GM12875 (cell line): ENCODE measurements at regions not wholly inside any gene's neighbourhood (a gene's known extent, or its start where the extent isn't known, plus 50 kb on each side); places are given as distances from the start of the nearest gene placed in this dataset.
"Not testable (repeated sequence)": the region's sequence is repeated elsewhere in the genome, so short reads cannot be mapped to it uniquely, and the experiment has no call there.

ENCODE experiments used
- H3K4me3 ChIP-seq: one replicate; pipeline ENCODE4 v1.5.1; 2011; ENCODE audit warnings: low read depth, low read length, control low read depth
- CTCF ChIP-seq: IDR thresholded peaks from 2 replicates; pipeline ENCODE4 v1.5.1; 2011; ENCODE audit warnings: low read depth, mild to moderate bottlenecking, control low read depth, inconsistent platforms, low read length, moderate library complexity, borderline replicate concordance; ENCODE audit not compliant: insufficient read depth

DNA sequence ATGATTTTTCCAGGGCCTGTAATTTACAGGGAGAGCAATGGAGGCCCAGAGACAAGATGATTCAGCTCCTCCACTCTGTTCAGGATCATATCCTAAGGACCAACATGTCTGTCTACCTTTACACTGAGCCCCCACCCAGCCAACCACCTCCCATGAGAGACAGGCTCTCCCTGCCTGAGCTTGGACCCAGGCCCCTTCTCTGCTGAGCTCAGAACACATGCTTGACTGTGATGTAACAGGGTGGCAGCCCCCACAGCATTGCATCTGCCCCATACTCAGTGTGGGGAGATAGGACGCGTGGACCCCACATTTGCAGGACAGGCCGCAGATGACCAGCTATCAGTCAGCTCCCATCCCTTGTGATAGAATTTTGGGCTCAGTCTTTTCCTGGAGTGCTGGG, 313.9 kb downstream of the ADGRD1 start:
- no peak for TF ChIP-seq CTCF
- no peak overlapping the region for H3K4me3 ChIP-seq

- H3K4me3 ChIP-seq: not testable (repeated sequence)
Observed at GRCh38 chr12:131268123-131268522, 314.4 kb downstream of the ADGRD1 start.

GRCh38 chr12:131268571-131268970, 314.9 kb downstream of the ADGRD1 start:
- H3K4me3 ChIP-seq: not testable (repeated sequence)

GRCh38 chr12:131269551-131269950, 315.8 kb downstream of the ADGRD1 start:
- H3K4me3 ChIP-seq: no peak overlapping the region
- no peak for TF ChIP-seq CTCF

- H3K4me3 ChIP-seq: not testable (repeated sequence)
Observed at GRCh38 chr12:131269977-131270376, 316.3 kb downstream of the ADGRD1 start.

- H3K4me3 ChIP-seq: no peak overlapping the region
- TF ChIP-seq CTCF: no peak
Observed at GRCh38 chr12:131271724-131272123, 318.0 kb downstream of the ADGRD1 start.

DNA sequence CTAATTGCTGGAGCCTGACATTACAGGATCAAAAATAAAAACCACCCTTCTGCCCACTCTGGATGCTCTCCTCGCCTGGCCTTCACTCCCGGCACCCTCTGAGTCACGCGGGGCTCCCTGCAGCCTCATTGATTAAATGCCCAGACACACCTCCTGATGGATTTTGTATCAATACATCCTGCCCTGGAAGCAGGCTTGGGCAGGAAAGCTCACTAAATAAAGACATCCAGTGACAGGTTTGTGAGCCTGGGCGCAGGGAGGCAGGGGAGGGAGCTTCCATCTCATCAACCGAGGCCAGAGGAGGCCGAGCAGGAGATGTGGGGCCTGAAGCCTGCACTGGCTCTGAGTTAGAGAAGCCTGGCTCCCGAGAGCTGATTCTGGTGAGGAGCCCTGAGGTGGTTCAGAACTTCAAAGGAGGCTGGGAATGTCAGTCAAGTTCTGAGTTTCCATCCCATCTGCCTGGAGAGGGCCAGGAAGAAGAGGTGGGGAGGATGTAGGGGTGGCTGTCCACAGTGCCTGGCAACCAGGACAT, 318.6 kb downstream of the ADGRD1 start:
- not testable (repeated sequence) for H3K4me3 ChIP-seq

DNA sequence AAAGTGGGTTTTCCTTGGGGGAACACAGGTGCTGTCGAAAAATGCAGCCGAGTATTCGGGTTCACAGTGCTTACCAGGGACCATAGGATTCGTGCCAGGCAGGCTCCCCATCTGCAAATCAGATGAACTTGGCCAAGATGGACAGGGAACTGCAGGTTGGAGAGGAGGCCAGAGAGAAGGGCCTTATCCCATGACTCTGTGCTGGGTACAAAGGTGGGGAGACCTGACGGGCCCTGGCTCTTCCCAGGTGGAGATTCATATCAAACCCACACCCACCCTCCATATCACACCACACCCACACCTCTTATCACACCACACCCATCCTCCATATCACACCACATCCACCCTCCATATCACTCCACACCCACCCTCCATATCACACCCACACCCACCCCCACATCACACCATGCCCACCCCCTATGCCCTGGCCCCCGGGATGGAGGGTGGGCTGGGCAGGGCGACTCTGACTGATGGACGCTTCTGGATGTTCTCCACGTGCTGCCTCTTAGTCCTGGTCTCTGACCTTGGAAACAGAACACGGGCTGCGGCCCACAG, 319.7 kb downstream of the ADGRD1 start:
- no peak overlapping the region for H3K4me3 ChIP-seq
- TF ChIP-seq CTCF: no peak

- no peak overlapping the region for H3K4me3 ChIP-seq
- no peak for TF ChIP-seq CTCF
Observed at GRCh38 chr12:131274061-131274460, 320.4 kb downstream of the ADGRD1 start.
